AG09319 (cell line): ENCODE measurements at regions not wholly inside any gene's neighbourhood (a gene's known extent, or its start where the extent isn't known, plus 50 kb on each side); places are given as distances from the start of the nearest gene placed in this dataset.

Experiments used
- DNase-seq: peaks from one replicate; pipeline ENCODE4 v3.0.0-alpha.2; 2010; ENCODE audit warnings: low read depth; ENCODE audit errors: extremely low read depth
- CTCF ChIP-seq: IDR thresholded peaks from 2 replicates; pipeline ENCODE4 v1.5.1; 2011; ENCODE audit warnings: low read depth, mild to moderate bottlenecking, inconsistent platforms, low read length, moderate library complexity

DNA sequence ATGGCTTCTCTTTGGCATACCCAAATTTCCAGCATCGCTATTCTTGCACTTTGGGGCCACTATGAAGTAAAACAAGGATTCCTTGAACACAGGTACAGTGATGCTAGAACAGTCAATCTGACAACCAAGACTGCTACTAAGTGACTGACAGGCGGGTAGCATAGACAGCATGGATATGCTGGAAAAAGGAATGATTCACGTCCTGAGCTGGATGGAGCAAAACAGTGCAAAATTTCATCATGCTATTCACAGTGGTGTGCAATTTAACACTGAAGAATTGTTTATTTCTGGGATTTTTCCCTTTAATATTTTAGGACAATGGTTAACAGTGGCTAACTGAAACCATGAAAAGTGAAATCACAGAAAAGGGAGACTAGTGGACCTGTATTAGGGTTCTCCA, 1511.2 kb upstream of the ZEB2 start:
- TF ChIP-seq CTCF, result no peak
- DNase-seq, result no peak

DNA sequence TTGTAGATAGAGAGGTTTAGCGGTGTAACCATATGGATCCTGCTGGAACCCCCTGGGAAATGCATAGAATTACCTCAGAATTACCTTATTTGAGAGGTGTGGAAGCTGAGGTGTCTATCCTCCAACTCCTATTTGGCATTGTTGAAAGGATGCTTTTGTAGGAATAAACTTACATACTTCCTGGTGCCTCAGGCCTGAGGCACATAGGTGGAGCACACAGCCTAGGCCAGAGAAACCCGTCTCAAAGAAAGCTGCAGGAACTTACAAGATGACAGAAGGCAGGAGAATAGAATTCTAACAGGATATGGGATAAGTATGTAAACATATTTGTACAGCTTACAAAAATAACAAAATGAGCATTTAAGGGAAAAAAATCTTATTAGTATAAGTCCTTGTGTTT, 1507.2 kb upstream of the ZEB2 start:
- no peak for DNase-seq
- no peak for TF ChIP-seq CTCF

DNA sequence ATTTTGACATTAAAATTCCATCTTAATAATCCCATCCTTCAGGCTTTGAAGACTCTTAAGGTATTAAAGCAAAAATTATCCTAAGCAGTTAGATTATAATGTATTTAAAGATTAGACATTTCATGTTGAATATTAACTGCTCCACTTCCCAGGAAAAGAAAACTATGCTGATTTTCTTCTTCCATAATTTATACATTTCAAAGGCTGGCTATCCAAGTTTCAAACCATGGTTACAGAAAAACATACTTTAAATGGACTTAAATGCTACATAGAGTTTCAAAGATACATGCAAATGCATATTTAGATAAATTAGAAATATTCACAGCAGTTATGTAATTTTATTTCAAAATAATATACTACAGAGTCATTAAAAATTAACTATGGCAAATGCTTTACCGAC, 1505.6 kb upstream of the ZEB2 start:
- TF ChIP-seq CTCF, result no peak

DNA sequence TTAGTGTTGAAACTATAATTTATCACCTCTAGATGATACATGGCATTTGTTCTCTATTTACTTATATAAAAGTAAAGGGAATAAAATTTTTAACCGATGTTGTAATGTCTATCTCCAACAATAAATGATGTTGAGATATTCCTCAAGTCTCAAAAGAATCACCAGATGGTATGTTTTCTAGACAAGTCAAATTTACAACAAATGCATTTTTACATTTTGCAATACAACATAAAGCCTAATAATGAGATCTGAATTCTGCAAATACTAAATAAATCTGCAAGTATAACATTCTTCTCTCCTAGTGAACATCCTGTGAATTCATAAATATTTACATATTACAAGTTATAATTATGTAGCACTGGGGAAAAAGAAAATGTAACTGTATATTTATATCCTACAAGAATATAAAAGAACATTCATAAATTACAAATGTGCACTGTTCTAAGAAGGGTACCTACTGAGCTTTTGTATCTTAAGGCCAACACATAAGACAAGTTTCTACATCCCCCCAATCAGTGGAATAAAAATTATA, 1504.4 kb upstream of the ZEB2 start:
- no peak for TF ChIP-seq CTCF
- no peak for DNase-seq

More for the DNA sequence above, 1505.6 kb upstream of the ZEB2 start:
- no peak for DNase-seq

GRCh38 chr2:146004462-146004861, 1484.5 kb upstream of the ZEB2 start:
- no peak for DNase-seq
- TF ChIP-seq CTCF, result no peak

- TF ChIP-seq CTCF, result no peak
- DNase-seq, result no peak
Observed at GRCh38 chr2:146003337-146003736, 1483.4 kb upstream of the ZEB2 start.

DNA sequence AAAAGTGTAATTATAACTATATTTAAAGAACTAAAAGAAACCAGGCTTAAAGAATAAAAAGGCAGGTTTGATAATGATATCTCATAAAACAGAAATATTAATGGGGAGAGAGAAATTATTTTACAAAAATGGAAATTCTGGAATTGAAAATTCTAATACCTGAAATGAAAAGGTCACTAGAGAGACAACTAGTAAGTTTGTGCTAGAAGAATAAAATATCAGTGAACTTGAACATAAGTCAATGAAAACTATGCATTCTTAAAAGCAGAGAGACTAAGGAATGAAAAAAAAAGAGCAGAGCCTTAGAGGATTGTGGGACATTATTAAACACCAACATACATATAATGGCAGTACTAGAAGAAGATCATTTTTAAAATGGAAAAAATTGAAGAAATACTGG, 1475.0 kb upstream of the ZEB2 start:
- TF ChIP-seq CTCF, result no peak
- no peak for DNase-seq
